ENCODE measurements at regions not wholly inside any gene's neighbourhood (a gene's known extent, or its start where the extent isn't known, plus 50 kb on each side); places are given as distances from the start of the nearest gene placed in this dataset.

DNA sequence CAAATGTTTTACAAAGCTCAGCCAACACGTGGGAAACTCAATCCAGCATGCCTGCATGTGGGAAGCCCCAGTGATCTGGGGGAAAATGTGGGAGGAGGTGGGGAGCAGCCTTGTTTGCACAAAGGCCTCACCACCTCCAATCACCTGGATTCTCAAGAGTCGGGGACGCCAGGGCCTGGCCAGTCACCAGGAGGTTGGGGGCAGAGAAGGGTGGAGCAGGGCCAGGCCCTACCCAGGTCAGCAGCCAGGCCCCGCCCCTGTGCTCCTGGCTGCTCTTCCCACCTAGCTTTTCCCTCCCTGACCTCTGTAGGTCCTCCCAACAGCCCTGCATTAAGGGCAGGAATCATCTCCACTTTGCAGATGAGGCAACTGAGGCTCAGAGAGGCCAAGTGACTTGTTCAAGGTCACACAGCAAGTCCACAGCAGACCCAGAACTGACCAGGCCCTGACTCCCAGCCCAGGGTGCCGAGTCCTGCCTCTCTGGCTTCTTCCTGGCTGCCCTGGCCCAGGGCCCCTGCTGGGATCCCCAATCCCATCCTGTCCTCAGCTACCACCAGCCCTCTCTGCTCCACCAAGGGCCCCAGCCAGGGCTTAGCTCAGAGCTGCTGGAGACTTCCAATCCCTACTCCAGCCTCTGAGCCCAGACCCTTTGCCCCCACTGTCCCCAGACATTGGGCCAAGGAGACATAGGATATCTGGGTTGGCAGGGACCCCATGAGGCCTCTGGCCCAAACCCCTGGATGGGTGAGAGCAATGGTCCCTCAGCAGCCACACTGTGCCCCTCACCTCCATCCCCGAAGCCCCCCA is 508.6 kb downstream of the PTPRU start:
- Histone ChIP-seq H4K20me1 (ENCODE audit: insufficient read depth, low read length, poor library complexity, severe bottlenecking) (no peaks in the 10 kb centered on the region), H3F3A (ENCODE audit: low read depth) (no peaks in the 10 kb centered on the region), H3K9me2 (replicated peaks; ENCODE audit: low read depth, low read length) (no peaks in the 10 kb centered on the region), H3K4me2 (ENCODE audit: low read depth, low read length, poor library complexity, severe bottlenecking) (no peak overlapping the region), H2AFZ (ENCODE audit: low read length) (no peak overlapping the region), H3K27me3 (ENCODE audit: insufficient read depth, low read length, poor library complexity, severe bottlenecking) (no peaks in the 10 kb centered on the region), H3K4me1 (ENCODE audit: insufficient read depth, low read length, poor library complexity, severe bottlenecking) (no peaks in the 10 kb centered on the region), H3K36me3 (ENCODE audit: insufficient read depth, low read length) (no peaks in the 10 kb centered on the region), H3K4me3 (ENCODE audit: low read length, poor library complexity, severe bottlenecking) (no peak overlapping the region), H3K9me3 (ENCODE audit: insufficient read depth, low read depth, low read length) (no peaks in the 10 kb centered on the region), H3K79me2 (ENCODE audit: insufficient read depth, low read length) (no peaks in the 10 kb centered on the region), H3K9ac (ENCODE audit: low read depth, low read length, poor library complexity, severe bottlenecking) (no peak overlapping the region)
- TF ChIP-seq EZH2phosphoT487 (IDR thresholded peaks at IDR 0.05; ENCODE audit: borderline replicate concordance), result no peak
- TF ChIP-seq, protein P1, sequence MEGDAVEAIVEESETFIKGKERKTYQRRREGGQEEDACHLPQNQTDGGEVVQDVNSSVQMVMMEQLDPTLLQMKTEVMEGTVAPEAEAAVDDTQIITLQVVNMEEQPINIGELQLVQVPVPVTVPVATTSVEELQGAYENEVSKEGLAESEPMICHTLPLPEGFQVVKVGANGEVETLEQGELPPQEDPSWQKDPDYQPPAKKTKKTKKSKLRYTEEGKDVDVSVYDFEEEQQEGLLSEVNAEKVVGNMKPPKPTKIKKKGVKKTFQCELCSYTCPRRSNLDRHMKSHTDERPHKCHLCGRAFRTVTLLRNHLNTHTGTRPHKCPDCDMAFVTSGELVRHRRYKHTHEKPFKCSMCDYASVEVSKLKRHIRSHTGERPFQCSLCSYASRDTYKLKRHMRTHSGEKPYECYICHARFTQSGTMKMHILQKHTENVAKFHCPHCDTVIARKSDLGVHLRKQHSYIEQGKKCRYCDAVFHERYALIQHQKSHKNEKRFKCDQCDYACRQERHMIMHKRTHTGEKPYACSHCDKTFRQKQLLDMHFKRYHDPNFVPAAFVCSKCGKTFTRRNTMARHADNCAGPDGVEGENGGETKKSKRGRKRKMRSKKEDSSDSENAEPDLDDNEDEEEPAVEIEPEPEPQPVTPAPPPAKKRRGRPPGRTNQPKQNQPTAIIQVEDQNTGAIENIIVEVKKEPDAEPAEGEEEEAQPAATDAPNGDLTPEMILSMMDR (conservative IDR thresholded peaks at IDR 0.05; ENCODE audit: low read length), result no peak

DNA sequence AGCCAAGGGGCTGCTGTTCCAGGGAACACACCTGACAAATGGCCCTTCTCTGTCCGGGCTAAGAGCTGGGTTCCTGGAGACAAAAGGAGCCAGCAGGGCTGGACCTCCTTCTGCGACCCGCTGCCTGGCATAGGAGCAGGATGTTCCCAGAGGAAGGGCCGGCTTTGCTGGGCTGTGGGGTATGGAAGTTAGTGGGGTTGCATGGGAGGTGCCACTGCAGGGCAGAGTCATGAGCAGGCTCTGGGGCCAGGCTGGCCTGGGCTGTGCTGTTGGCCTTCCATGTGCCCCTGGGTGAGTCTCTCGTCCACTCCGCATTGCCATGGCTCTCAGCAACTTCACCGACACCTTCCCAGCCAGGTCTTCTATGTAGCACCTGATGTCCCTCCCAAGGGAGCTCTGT is 507.6 kb downstream of the PTPRU start:
- Histone ChIP-seq H3K36me3 (ENCODE audit: insufficient read depth, low read length) (no peaks in the 10 kb centered on the region), H3F3A (ENCODE audit: low read depth) (no peaks in the 10 kb centered on the region), H4K20me1 (ENCODE audit: insufficient read depth, low read length, poor library complexity, severe bottlenecking) (no peaks in the 10 kb centered on the region), H3K9ac (ENCODE audit: low read depth, low read length, poor library complexity, severe bottlenecking) (no peak overlapping the region), H3K9me2 (replicated peaks; ENCODE audit: low read depth, low read length) (no peaks in the 10 kb centered on the region), H3K4me1 (ENCODE audit: insufficient read depth, low read length, poor library complexity, severe bottlenecking) (no peaks in the 10 kb centered on the region), H3K4me3 (ENCODE audit: low read length, poor library complexity, severe bottlenecking) (no peak overlapping the region), H3K27me3 (ENCODE audit: insufficient read depth, low read length, poor library complexity, severe bottlenecking) (no peaks in the 10 kb centered on the region), H3K79me2 (ENCODE audit: insufficient read depth, low read length) (no peaks in the 10 kb centered on the region), H3K9me3 (ENCODE audit: insufficient read depth, low read depth, low read length) (no peaks in the 10 kb centered on the region), H3K4me2 (ENCODE audit: low read depth, low read length, poor library complexity, severe bottlenecking) (no peak overlapping the region), H2AFZ (ENCODE audit: low read length) (no peak overlapping the region)
- TF ChIP-seq EZH2phosphoT487 (IDR thresholded peaks at IDR 0.05; ENCODE audit: borderline replicate concordance), result no peak

DNA sequence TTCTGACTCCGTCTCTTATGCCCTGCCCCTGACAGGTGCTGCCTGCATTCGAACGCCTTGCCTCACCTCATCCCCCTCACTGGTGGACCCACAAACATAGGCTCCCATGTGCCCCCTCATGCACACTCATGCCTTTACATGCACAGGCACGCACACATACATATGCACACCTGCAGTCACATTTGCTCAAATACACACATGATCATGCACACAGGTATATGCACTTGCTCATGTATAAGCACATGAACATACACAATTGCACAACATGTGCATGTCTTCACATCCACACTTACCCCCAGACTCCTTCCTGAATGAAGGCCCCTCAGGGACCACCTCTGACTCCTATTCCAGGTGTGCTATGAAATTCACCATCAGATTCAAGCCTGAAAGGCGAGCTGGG is 506.9 kb downstream of the PTPRU start:
- Histone ChIP-seq H3K9me3 (ENCODE audit: insufficient read depth, low read depth, low read length) (no peaks in the 10 kb centered on the region), H3F3A (ENCODE audit: low read depth) (no peaks in the 10 kb centered on the region), H3K4me1 (ENCODE audit: insufficient read depth, low read length, poor library complexity, severe bottlenecking) (no peaks in the 10 kb centered on the region), H3K9ac (ENCODE audit: low read depth, low read length, poor library complexity, severe bottlenecking) (no peak overlapping the region), H3K4me3 (ENCODE audit: low read length, poor library complexity, severe bottlenecking) (no peak overlapping the region), H3K9me2 (replicated peaks; ENCODE audit: low read depth, low read length) (no peaks in the 10 kb centered on the region), H2AFZ (ENCODE audit: low read length) (no peak overlapping the region), H3K79me2 (ENCODE audit: insufficient read depth, low read length) (no peaks in the 10 kb centered on the region), H4K20me1 (ENCODE audit: insufficient read depth, low read length, poor library complexity, severe bottlenecking) (no peaks in the 10 kb centered on the region), H3K27me3 (ENCODE audit: insufficient read depth, low read length, poor library complexity, severe bottlenecking) (no peaks in the 10 kb centered on the region), H3K36me3 (ENCODE audit: insufficient read depth, low read length) (no peaks in the 10 kb centered on the region), H3K4me2 (ENCODE audit: low read depth, low read length, poor library complexity, severe bottlenecking) (no peak overlapping the region)
- TF ChIP-seq EZH2phosphoT487 (IDR thresholded peaks at IDR 0.05; ENCODE audit: borderline replicate concordance), result no peak
- TF ChIP-seq, protein P1 (conservative IDR thresholded peaks at IDR 0.05; ENCODE audit: low read length), result no peak

DNA sequence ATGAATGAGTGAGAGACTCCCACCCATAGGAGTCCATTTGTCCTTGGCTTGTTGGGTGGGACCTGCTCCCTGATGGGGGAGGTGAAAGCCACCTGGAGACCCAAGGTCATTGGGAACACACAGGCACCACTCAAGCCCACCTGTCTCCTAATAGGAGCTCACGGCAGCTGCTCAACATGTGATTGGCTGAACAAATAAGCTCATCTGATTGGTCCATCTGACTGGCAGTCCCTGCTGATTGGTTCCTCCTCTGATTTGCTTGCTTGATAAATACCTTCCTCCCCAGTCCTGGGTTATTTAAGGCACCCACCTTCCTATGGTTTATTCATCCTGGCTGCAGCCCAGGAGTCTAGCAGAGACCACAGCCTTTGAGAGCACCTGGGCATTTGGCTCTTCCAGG is 502.9 kb downstream of the PTPRU start:
- TF ChIP-seq EZH2phosphoT487 (IDR thresholded peaks at IDR 0.05; ENCODE audit: borderline replicate concordance), result no peak
- TF ChIP-seq, protein P1 (conservative IDR thresholded peaks at IDR 0.05; ENCODE audit: low read length), result no peak
- no peaks in the 10 kb centered on the region for H3K27me3 ChIP-seq (ENCODE audit: insufficient read depth, low read length, poor library complexity, severe bottlenecking)

More for the DNA sequence above, 502.9 kb downstream of the PTPRU start:
- Histone ChIP-seq H3F3A (ENCODE audit: low read depth) (no peaks in the 10 kb centered on the region), H3K9ac (ENCODE audit: low read depth, low read length, poor library complexity, severe bottlenecking) (no peak overlapping the region), H3K4me2 (ENCODE audit: low read depth, low read length, poor library complexity, severe bottlenecking) (no peak overlapping the region), H3K4me1 (ENCODE audit: insufficient read depth, low read length, poor library complexity, severe bottlenecking) (no peaks in the 10 kb centered on the region), H3K36me3 (ENCODE audit: insufficient read depth, low read length) (no peaks in the 10 kb centered on the region), H2AFZ (ENCODE audit: low read length) (no peak overlapping the region), H3K9me2 (replicated peaks; ENCODE audit: low read depth, low read length) (no peaks in the 10 kb centered on the region), H3K4me3 (ENCODE audit: low read length, poor library complexity, severe bottlenecking) (no peak overlapping the region), H3K9me3 (ENCODE audit: insufficient read depth, low read depth, low read length) (no peaks in the 10 kb centered on the region), H3K79me2 (ENCODE audit: insufficient read depth, low read length) (no peaks in the 10 kb centered on the region), H4K20me1 (ENCODE audit: insufficient read depth, low read length, poor library complexity, severe bottlenecking) (no peaks in the 10 kb centered on the region)
